ENCODE measurements at regions not wholly inside any gene's neighbourhood (a gene's known extent, or its start where the extent isn't known, plus 50 kb on each side); places are given as distances from the start of the nearest gene placed in this dataset.

DNA sequence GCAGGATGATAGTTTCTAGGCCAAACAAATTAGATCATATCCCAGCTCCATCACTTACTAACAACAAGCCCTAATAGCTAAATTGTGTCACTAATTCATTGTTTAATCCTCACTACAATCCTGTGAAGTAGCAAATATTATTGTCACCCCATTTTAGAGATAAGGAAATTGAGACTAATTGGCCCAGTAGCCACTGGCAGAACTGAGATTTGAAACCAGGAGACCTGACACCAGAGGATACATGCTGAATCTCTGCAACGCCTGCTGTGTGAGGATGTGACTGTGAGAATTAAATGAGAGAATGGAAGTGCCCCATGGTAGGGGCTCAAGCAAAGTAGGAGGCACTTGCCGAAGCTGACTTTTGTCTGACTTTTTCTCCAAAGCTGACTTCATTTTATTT lies 124.3 kb upstream of the CITED2 start:
- TF ChIP-seq ZNF274 (IDR thresholded peaks at IDR 0.05; ENCODE audit: low read depth, low read length): no peak
- no peak for TF ChIP-seq SUZ12 (IDR thresholded peaks at IDR 0.05; ENCODE audit: extremely low read depth, insufficient read depth, insufficient read length)
